ENCODE measurements at regions not wholly inside any gene's neighbourhood (a gene's known extent, or its start where the extent isn't known, plus 50 kb on each side); places are given as distances from the start of the nearest gene placed in this dataset.

DNA sequence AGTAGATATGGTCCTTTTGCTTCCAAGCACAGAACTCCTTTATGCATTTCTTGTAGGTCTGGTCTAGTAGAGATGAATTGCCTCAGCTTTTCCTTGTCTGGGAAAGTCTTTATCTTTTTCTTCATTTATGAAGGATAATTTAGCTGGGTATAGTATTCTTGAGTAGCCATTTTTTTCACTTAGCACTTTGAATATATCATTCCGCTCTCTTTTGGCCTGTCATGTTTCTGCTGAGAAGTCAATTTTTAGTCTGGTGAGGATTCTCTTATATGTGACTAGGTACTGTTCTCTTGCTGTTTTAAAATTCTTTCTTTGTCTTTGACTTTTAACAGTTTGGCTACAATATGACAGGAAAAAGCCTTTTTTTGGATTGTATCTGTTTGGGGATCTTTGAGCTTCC is 68.6 kb upstream of the IMMP2L start:
- no peaks in the 10 kb centered on the region for H3K27me3 ChIP-seq (ENCODE audit: insufficient read depth, low read length)
- no peak for TF ChIP-seq EZH2 (IDR thresholded peaks at IDR 0.05; ENCODE audit: borderline replicate concordance, low read length)
- TF ChIP-seq, protein P1, sequence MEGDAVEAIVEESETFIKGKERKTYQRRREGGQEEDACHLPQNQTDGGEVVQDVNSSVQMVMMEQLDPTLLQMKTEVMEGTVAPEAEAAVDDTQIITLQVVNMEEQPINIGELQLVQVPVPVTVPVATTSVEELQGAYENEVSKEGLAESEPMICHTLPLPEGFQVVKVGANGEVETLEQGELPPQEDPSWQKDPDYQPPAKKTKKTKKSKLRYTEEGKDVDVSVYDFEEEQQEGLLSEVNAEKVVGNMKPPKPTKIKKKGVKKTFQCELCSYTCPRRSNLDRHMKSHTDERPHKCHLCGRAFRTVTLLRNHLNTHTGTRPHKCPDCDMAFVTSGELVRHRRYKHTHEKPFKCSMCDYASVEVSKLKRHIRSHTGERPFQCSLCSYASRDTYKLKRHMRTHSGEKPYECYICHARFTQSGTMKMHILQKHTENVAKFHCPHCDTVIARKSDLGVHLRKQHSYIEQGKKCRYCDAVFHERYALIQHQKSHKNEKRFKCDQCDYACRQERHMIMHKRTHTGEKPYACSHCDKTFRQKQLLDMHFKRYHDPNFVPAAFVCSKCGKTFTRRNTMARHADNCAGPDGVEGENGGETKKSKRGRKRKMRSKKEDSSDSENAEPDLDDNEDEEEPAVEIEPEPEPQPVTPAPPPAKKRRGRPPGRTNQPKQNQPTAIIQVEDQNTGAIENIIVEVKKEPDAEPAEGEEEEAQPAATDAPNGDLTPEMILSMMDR (IDR thresholded peaks at IDR 0.05; ENCODE audit: low read length): no peak
- H3K4me3 ChIP-seq (ENCODE audit: low read depth, low read length, poor library complexity, severe bottlenecking): no peak overlapping the region
- no peak overlapping the region for H2AFZ ChIP-seq (ENCODE audit: low read length)
- no peak overlapping the region for H3K9ac ChIP-seq (ENCODE audit: low read length)
- no peaks in the 10 kb centered on the region for H4K20me1 ChIP-seq (ENCODE audit: insufficient read depth, low read length)
- H3K79me2 ChIP-seq (ENCODE audit: insufficient read depth, low read length): no peaks in the 10 kb centered on the region
- no peaks in the 10 kb centered on the region for H3F3A ChIP-seq (ENCODE audit: insufficient read depth, low read length)
- H3K9me2 ChIP-seq (ENCODE audit: low read depth, low read length): no peaks in the 10 kb centered on the region
- H3K36me3 ChIP-seq (ENCODE audit: insufficient read depth, low read length): no peaks in the 10 kb centered on the region
- H3K4me2 ChIP-seq (ENCODE audit: low read length): no peak overlapping the region
- no peaks in the 10 kb centered on the region for H3K4me1 ChIP-seq (ENCODE audit: insufficient read depth, low read length, severe bottlenecking)
- no peak overlapping the region for H3K27ac ChIP-seq (ENCODE audit: low read depth, low read length, poor library complexity, severe bottlenecking)
- peaks cover 5% of the 10 kb centered on the region for H3K9me3 ChIP-seq (ENCODE audit: low read length)

DNA sequence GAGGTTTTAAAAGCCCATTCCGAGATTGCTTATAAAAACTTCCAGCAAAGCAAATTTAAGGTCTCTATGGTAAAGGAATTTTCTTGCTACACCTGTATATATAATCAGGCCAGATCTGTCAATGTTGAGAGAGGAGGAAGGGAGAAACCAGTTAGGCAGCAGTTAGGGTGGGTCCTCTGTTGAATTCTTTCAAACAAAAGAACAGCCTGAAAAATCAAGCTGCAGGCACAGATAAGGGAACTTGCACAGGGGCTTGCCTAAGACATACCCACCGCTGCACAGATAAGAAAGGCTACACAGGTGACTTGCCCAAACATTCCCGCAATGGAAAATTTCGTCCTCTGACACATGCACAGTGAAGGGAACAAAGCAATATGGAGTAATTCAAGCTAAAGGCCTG is 59.8 kb upstream of the IMMP2L start:
- Histone ChIP-seq H3K27ac (ENCODE audit: low read depth, low read length, poor library complexity, severe bottlenecking) (no peak overlapping the region), H3K9ac (ENCODE audit: low read length) (no peak overlapping the region), H3K9me3 (ENCODE audit: low read length) (no peaks in the 10 kb centered on the region), H3F3A (ENCODE audit: insufficient read depth, low read length) (no peaks in the 10 kb centered on the region), H3K4me3 (ENCODE audit: low read depth, low read length, poor library complexity, severe bottlenecking) (no peak overlapping the region), H4K20me1 (ENCODE audit: insufficient read depth, low read length) (no peaks in the 10 kb centered on the region), H3K79me2 (ENCODE audit: insufficient read depth, low read length) (no peaks in the 10 kb centered on the region), H3K9me2 (ENCODE audit: low read depth, low read length) (no peaks in the 10 kb centered on the region), H2AFZ (ENCODE audit: low read length) (no peak overlapping the region), H3K27me3 (ENCODE audit: insufficient read depth, low read length) (no peaks in the 10 kb centered on the region), H3K4me1 (ENCODE audit: insufficient read depth, low read length, severe bottlenecking) (no peaks in the 10 kb centered on the region), H3K4me2 (ENCODE audit: low read length) (no peak overlapping the region), H3K36me3 (ENCODE audit: insufficient read depth, low read length) (no peaks in the 10 kb centered on the region)
- TF ChIP-seq, protein P1 (IDR thresholded peaks at IDR 0.05; ENCODE audit: low read length): no peak
- no peak for TF ChIP-seq EZH2 (IDR thresholded peaks at IDR 0.05; ENCODE audit: borderline replicate concordance, low read length)

Measured in OCI-LY1 (cell line).